ENCODE measurements at regions not wholly inside any gene's neighbourhood (a gene's known extent, or its start where the extent isn't known, plus 50 kb on each side); places are given as distances from the start of the nearest gene placed in this dataset.

DNA sequence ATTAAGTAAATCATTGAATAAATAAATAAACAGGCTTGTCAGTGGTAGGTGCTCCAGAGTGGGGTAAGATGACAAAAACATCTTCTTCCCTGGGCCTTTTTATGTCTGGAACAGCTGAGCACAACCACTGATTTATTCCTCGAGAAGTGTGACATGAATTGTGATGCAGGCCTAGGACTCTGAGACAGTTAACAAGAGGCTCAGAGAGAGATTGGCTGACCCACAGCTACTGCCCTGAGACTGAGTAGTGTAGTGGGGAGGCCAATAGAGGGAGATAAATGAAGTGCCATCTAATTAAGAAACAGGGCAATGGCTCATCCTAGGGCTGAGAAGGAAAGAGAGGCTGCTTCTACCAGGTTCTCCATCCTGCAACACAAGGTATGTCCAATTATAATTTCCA is 369.3 kb upstream of the TRPC7 start:
- Histone ChIP-seq H3K36me3 (ENCODE audit: control insufficient read depth, low read length) (no peaks in the 10 kb centered on the region), H3K4me3 (ENCODE audit: low read length) (no peak overlapping the region), H3K4me1 (ENCODE audit: control insufficient read depth, low read length) (no peaks in the 10 kb centered on the region), H3K27ac (ENCODE audit: low read depth, low read length) (no peak overlapping the region), H3K9me2 (replicated peaks; ENCODE audit: control insufficient read depth, low read length) (no peaks in the 10 kb centered on the region), H4K20me1 (ENCODE audit: control insufficient read depth, insufficient read depth, low read depth, low read length) (no peaks in the 10 kb centered on the region), H3K9me3 (ENCODE audit: control insufficient read depth, insufficient read depth, low read length) (no peaks in the 10 kb centered on the region), H3K27me3 (ENCODE audit: control insufficient read depth, low read length) (no peaks in the 10 kb centered on the region), H3F3A (ENCODE audit: control insufficient read depth, insufficient read depth) (no peaks in the 10 kb centered on the region), H3K79me2 (ENCODE audit: control insufficient read depth, low read length) (no peaks in the 10 kb centered on the region), H3K4me2 (ENCODE audit: low read length) (no peak overlapping the region)
- no peak for TF ChIP-seq EZH2phosphoT487 (IDR thresholded peaks at IDR 0.05; ENCODE audit: borderline replicate concordance, low read length)
- TF ChIP-seq, protein P1, sequence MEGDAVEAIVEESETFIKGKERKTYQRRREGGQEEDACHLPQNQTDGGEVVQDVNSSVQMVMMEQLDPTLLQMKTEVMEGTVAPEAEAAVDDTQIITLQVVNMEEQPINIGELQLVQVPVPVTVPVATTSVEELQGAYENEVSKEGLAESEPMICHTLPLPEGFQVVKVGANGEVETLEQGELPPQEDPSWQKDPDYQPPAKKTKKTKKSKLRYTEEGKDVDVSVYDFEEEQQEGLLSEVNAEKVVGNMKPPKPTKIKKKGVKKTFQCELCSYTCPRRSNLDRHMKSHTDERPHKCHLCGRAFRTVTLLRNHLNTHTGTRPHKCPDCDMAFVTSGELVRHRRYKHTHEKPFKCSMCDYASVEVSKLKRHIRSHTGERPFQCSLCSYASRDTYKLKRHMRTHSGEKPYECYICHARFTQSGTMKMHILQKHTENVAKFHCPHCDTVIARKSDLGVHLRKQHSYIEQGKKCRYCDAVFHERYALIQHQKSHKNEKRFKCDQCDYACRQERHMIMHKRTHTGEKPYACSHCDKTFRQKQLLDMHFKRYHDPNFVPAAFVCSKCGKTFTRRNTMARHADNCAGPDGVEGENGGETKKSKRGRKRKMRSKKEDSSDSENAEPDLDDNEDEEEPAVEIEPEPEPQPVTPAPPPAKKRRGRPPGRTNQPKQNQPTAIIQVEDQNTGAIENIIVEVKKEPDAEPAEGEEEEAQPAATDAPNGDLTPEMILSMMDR (IDR thresholded peaks at IDR 0.05; ENCODE audit: low read depth, low read length, poor library complexity, severe bottlenecking) = no peak

DNA sequence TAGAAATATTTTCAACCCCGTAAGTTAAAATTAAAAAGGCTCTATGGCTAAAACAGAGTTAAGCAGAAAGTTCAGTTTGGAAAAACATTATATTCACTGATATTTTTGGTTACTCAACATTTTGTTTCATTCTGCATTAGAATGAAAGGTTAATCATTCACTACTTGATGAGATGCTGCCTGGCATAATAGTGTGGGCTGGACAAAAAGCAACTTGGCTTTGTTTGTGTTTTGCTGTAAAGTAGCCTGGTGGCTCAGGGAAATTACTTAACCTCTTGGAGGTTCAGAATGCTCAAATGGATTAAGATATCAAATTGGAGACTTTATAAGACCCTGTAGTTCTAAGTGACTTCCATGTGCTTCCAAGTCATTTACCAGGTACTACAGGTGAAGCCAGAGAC is 367.4 kb upstream of the TRPC7 start:
- Histone ChIP-seq H3K27me3 (ENCODE audit: control insufficient read depth, low read length) (no peaks in the 10 kb centered on the region), H4K20me1 (ENCODE audit: control insufficient read depth, insufficient read depth, low read depth, low read length) (no peaks in the 10 kb centered on the region), H3K4me3 (ENCODE audit: low read length) (no peak overlapping the region), H3K4me1 (ENCODE audit: control insufficient read depth, low read length) (no peaks in the 10 kb centered on the region), H3K27ac (ENCODE audit: low read depth, low read length) (no peak overlapping the region), H3K4me2 (ENCODE audit: low read length) (no peak overlapping the region), H3K79me2 (ENCODE audit: control insufficient read depth, low read length) (no peaks in the 10 kb centered on the region), H3K9me3 (ENCODE audit: control insufficient read depth, insufficient read depth, low read length) (no peaks in the 10 kb centered on the region), H3F3A (ENCODE audit: control insufficient read depth, insufficient read depth) (no peaks in the 10 kb centered on the region), H3K9me2 (replicated peaks; ENCODE audit: control insufficient read depth, low read length) (no peaks in the 10 kb centered on the region), H3K36me3 (ENCODE audit: control insufficient read depth, low read length) (no peaks in the 10 kb centered on the region)
- TF ChIP-seq, protein P1 (IDR thresholded peaks at IDR 0.05; ENCODE audit: low read depth, low read length, poor library complexity, severe bottlenecking) = no peak
- TF ChIP-seq EZH2phosphoT487 (IDR thresholded peaks at IDR 0.05; ENCODE audit: borderline replicate concordance, low read length) = no peak

GRCh38 chr5:136731241-136731900 is 366.0 kb upstream of the TRPC7 start:
- Histone ChIP-seq H3K4me3 (ENCODE audit: low read length) (no peak overlapping the region), H3K27me3 (ENCODE audit: control insufficient read depth, low read length) (no peaks in the 10 kb centered on the region), H3K9me2 (replicated peaks; ENCODE audit: control insufficient read depth, low read length) (no peaks in the 10 kb centered on the region), H3K4me2 (ENCODE audit: low read length) (no peak overlapping the region), H4K20me1 (ENCODE audit: control insufficient read depth, insufficient read depth, low read depth, low read length) (no peaks in the 10 kb centered on the region), H3K9me3 (ENCODE audit: control insufficient read depth, insufficient read depth, low read length) (no peaks in the 10 kb centered on the region), H3K79me2 (ENCODE audit: control insufficient read depth, low read length) (no peaks in the 10 kb centered on the region), H3K4me1 (ENCODE audit: control insufficient read depth, low read length) (no peaks in the 10 kb centered on the region), H3F3A (ENCODE audit: control insufficient read depth, insufficient read depth) (no peaks in the 10 kb centered on the region), H3K27ac (ENCODE audit: low read depth, low read length) (no peak overlapping the region), H3K36me3 (ENCODE audit: control insufficient read depth, low read length) (no peaks in the 10 kb centered on the region)
- TF ChIP-seq EZH2phosphoT487 (IDR thresholded peaks at IDR 0.05; ENCODE audit: borderline replicate concordance, low read length) = no peak
- TF ChIP-seq, protein P1 (IDR thresholded peaks at IDR 0.05; ENCODE audit: low read depth, low read length, poor library complexity, severe bottlenecking) = no peak

Data from DOHH2 (cell line).